Neural progenitor cell (in vitro differentiated cells): ENCODE measurements at regions not wholly inside any gene's neighbourhood (a gene's known extent, or its start where the extent isn't known, plus 50 kb on each side); places are given as distances from the start of the nearest gene placed in this dataset.

Experiments used
- DNase-seq: peaks from one replicate; pipeline ENCODE4 v3.0.0-alpha.2; 2016; ENCODE audit warnings: low spot score
- H2AFZ ChIP-seq: fragments of 200-600 bp; sonication (generic); replicated peaks from 2 replicates; pipeline ENCODE4 v1.6.1; 2016; ENCODE audit warnings: antibody characterized with exemption
- H3F3A ChIP-seq: fragments of 200-600 bp; sonication (generic); 2 replicates; pipeline ENCODE4 v1.6.1; 2016; ENCODE audit warnings: antibody characterized with exemption, low read depth
- H3K27ac ChIP-seq: fragments of 200-600 bp; sonication (generic); 2 replicates; pipeline ENCODE4 v1.5.1; 2016; ENCODE audit warnings: mild to moderate bottlenecking
- H3K27me3 ChIP-seq: fragments of 200-600 bp; sonication (generic); 2 replicates; pipeline ENCODE4 v1.6.1; 2016; ENCODE audit warnings: mild to moderate bottlenecking, moderate library complexity
- H3K36me3 ChIP-seq: fragments of 200-600 bp; sonication (generic); 2 replicates; pipeline ENCODE4 v1.5.1; 2016
- H3K4me1 ChIP-seq: fragments of 200-600 bp; sonication (generic); 2 replicates; pipeline ENCODE4 v1.6.1; 2016; ENCODE audit warnings: mixed run types
- H3K4me2 ChIP-seq: fragments of 200-600 bp; sonication (generic); 2 replicates; pipeline ENCODE4 v1.6.1; 2016
- H3K4me3 ChIP-seq: fragments of 200-600 bp; sonication (generic); 2 replicates; pipeline ENCODE4 v1.5.1; 2016
- H3K79me2 ChIP-seq: fragments of 200-600 bp; sonication (generic); 2 replicates; pipeline ENCODE4 v1.6.1; 2016; ENCODE audit warnings: low read depth
- H3K9ac ChIP-seq: fragments of 200-600 bp; sonication (generic); 2 replicates; pipeline ENCODE4 v1.6.1; 2016
- H3K9me3 ChIP-seq: fragments of 200-600 bp; sonication (generic); 2 replicates; pipeline ENCODE4 v1.5.1; 2016; ENCODE audit warnings: low read depth
- H4K20me1 ChIP-seq: fragments of 200-600 bp; sonication (generic); 2 replicates; pipeline ENCODE4 v1.6.1; 2016; ENCODE audit warnings: low read depth
- H3K27ac Mint-ChIP-seq: 3 replicates; pipeline ENCODE4 v1.8.0; 2021; ENCODE audit warnings: mixed read lengths
- H3K27me3 Mint-ChIP-seq: 2 replicates; pipeline ENCODE4 v1.8.0; 2022; ENCODE audit warnings: low read depth, mild to moderate bottlenecking, inconsistent platforms, moderate library complexity, mixed read lengths; ENCODE audit not compliant: insufficient read depth
- H3K36me3 Mint-ChIP-seq: 3 replicates; pipeline ENCODE4 v1.8.0; 2021; ENCODE audit warnings: mixed read lengths
- H3K4me1 Mint-ChIP-seq: 3 replicates; pipeline ENCODE4 v1.8.0; 2021; ENCODE audit warnings: mixed read lengths
- H3K4me3 Mint-ChIP-seq: 3 replicates; pipeline ENCODE4 v1.8.0; 2021; ENCODE audit warnings: mild to moderate bottlenecking, moderate library complexity, mixed read lengths
- H3K9me3 Mint-ChIP-seq: 3 replicates; pipeline ENCODE4 v1.8.0; 2020; ENCODE audit warnings: mixed read lengths
- CTCF ChIP-seq: fragments of 200-600 bp; sonication (generic); IDR thresholded peaks from 2 replicates; pipeline ENCODE4 v1.5.1; 2017; ENCODE audit warnings: antibody characterized with exemption, mild to moderate bottlenecking
- EZH2 ChIP-seq: fragments of 200-600 bp; sonication (generic); IDR thresholded peaks from 2 replicates; pipeline ENCODE4 v1.6.1; 2017; ENCODE audit warnings: antibody characterized with exemption, mild to moderate bottlenecking, moderate library complexity
- EZH2phosphoT487 ChIP-seq: fragments of 200-600 bp; sonication (generic); IDR thresholded peaks from 2 replicates; pipeline ENCODE4 v1.6.1; 2017; ENCODE audit warnings: antibody characterized with exemption

- no peaks in the 10 kb centered on the region for H3K27me3 Mint-ChIP-seq
- no peaks in the 10 kb centered on the region for H3K4me1 ChIP-seq
- no peak overlapping the region for H3K4me3 ChIP-seq
- H3K9me3 Mint-ChIP-seq: peaks cover 13% of the 10 kb centered on the region
- DNase-seq: no peak
- H3K36me3 Mint-ChIP-seq: peaks cover 5% of the 10 kb centered on the region
- H3K27ac ChIP-seq: no peak overlapping the region
- no peak overlapping the region for H2AFZ ChIP-seq
- H3K4me3 Mint-ChIP-seq: no peak overlapping the region
- no peak overlapping the region for H3K27ac Mint-ChIP-seq
- H3K27me3 ChIP-seq: no peaks in the 10 kb centered on the region
- H3K9me3 ChIP-seq: no peaks in the 10 kb centered on the region
- no peak for TF ChIP-seq EZH2phosphoT487
- TF ChIP-seq CTCF: no peak
- TF ChIP-seq EZH2: no peak
- H3K9ac ChIP-seq: no peak overlapping the region
- H3K4me2 ChIP-seq: no peak overlapping the region
- H4K20me1 ChIP-seq: no peaks in the 10 kb centered on the region
- H3K79me2 ChIP-seq: no peaks in the 10 kb centered on the region
- H3K4me1 Mint-ChIP-seq: no peaks in the 10 kb centered on the region
- no peaks in the 10 kb centered on the region for H3F3A ChIP-seq
- H3K36me3 ChIP-seq: no peaks in the 10 kb centered on the region
These were observed 579.9 kb downstream of the BMP2 start for GRCh38 chr20:7347409-7347808.

- no peaks in the 10 kb centered on the region for H3K9me3 ChIP-seq
- no peak overlapping the region for H3K4me2 ChIP-seq
- H3K27ac Mint-ChIP-seq: no peak overlapping the region
- H3K36me3 Mint-ChIP-seq: peaks cover 5% of the 10 kb centered on the region
- no peak for DNase-seq
- H2AFZ ChIP-seq: no peak overlapping the region
- no peaks in the 10 kb centered on the region for H3K27me3 ChIP-seq
- H3K79me2 ChIP-seq: no peaks in the 10 kb centered on the region
- no peak overlapping the region for H3K27ac ChIP-seq
- no peaks in the 10 kb centered on the region for H3K4me1 Mint-ChIP-seq
- no peaks in the 10 kb centered on the region for H3K27me3 Mint-ChIP-seq
- H3K4me1 ChIP-seq: no peaks in the 10 kb centered on the region
- no peaks in the 10 kb centered on the region for H3K36me3 ChIP-seq
- TF ChIP-seq EZH2phosphoT487: no peak
- no peak for TF ChIP-seq CTCF
- no peak for TF ChIP-seq EZH2
- H4K20me1 ChIP-seq: no peaks in the 10 kb centered on the region
- no peak overlapping the region for H3K4me3 ChIP-seq
- no peak overlapping the region for H3K4me3 Mint-ChIP-seq
- H3K9ac ChIP-seq: no peak overlapping the region
- peaks cover 13% of the 10 kb centered on the region for H3K9me3 Mint-ChIP-seq
- H3F3A ChIP-seq: no peaks in the 10 kb centered on the region
These were observed 580.8 kb downstream of the BMP2 start for GRCh38 chr20:7348253-7348652.

- no peak overlapping the region for H3K4me3 ChIP-seq
- Mint-ChIP-seq H3K4me3 (no peak overlapping the region), H3K27me3 (no peaks in the 10 kb centered on the region), H3K27ac (no peak overlapping the region), H3K9me3 (peaks cover 13% of the 10 kb centered on the region), H3K4me1 (no peaks in the 10 kb centered on the region), H3K36me3 (peaks cover 5% of the 10 kb centered on the region)
- H3F3A ChIP-seq: no peaks in the 10 kb centered on the region
- no peak for TF ChIP-seq EZH2
- no peak for TF ChIP-seq CTCF
- TF ChIP-seq EZH2phosphoT487: no peak
- H3K36me3 ChIP-seq: no peaks in the 10 kb centered on the region
- H3K27me3 ChIP-seq: no peaks in the 10 kb centered on the region
- no peak overlapping the region for H3K27ac ChIP-seq
- H3K4me2 ChIP-seq: no peak overlapping the region
- DNase-seq: no peak
- H3K4me1 ChIP-seq: no peaks in the 10 kb centered on the region
- no peak overlapping the region for H3K9ac ChIP-seq
- H3K9me3 ChIP-seq: no peaks in the 10 kb centered on the region
- no peaks in the 10 kb centered on the region for H4K20me1 ChIP-seq
- H2AFZ ChIP-seq: no peak overlapping the region
- H3K79me2 ChIP-seq: no peaks in the 10 kb centered on the region
These were observed 584.7 kb downstream of the BMP2 start for GRCh38 chr20:7352165-7352564.

- Mint-ChIP-seq H3K4me3 (no peak overlapping the region), H3K27me3 (no peaks in the 10 kb centered on the region), H3K9me3 (peaks cover 13% of the 10 kb centered on the region), H3K27ac (no peak overlapping the region), H3K36me3 (peaks cover 5% of the 10 kb centered on the region), H3K4me1 (peaks cover 14% of the 10 kb centered on the region)
- TF ChIP-seq EZH2 (no peak), EZH2phosphoT487 (no peak), CTCF (no peak)
- Histone ChIP-seq H3K27ac (no peak overlapping the region), H3K36me3 (no peaks in the 10 kb centered on the region), H3K4me1 (peaks cover 10% of the 10 kb centered on the region), H3F3A (no peaks in the 10 kb centered on the region), H4K20me1 (no peaks in the 10 kb centered on the region), H3K4me3 (no peak overlapping the region), H3K9ac (no peak overlapping the region), H3K79me2 (no peaks in the 10 kb centered on the region), H3K9me3 (no peaks in the 10 kb centered on the region), H2AFZ (no peak overlapping the region), H3K27me3 (peaks cover 13% of the 10 kb centered on the region), H3K4me2 (no peak overlapping the region)
- DNase-seq: no peak
These were observed 585.2 kb downstream of the HAO1 start for GRCh38 chr20:7355051-7355450.
